ENCODE measurements at regions not wholly inside any gene's neighbourhood (a gene's known extent, or its start where the extent isn't known, plus 50 kb on each side); places are given as distances from the start of the nearest gene placed in this dataset.

DNA sequence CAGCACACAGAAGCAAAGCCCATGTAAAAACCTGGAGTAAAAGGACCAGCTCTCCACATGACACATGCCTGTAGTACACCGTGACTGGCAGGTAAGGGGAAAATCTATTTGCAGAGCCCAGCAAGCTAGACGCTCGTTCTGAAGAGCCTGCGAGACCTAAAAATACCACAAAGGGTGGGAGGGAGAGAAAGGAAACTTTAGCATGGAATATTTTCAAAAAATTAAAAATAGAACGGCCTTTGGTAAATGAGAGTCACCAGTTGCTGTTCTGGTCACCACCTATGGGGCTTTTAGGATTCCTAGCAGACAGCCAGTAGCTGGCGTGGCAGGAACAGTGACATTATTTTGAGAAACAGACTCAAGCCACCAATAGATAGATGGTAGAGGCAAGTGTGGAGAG lies 115.5 kb downstream of the MID1IP1 start:
- TF ChIP-seq, protein P1, sequence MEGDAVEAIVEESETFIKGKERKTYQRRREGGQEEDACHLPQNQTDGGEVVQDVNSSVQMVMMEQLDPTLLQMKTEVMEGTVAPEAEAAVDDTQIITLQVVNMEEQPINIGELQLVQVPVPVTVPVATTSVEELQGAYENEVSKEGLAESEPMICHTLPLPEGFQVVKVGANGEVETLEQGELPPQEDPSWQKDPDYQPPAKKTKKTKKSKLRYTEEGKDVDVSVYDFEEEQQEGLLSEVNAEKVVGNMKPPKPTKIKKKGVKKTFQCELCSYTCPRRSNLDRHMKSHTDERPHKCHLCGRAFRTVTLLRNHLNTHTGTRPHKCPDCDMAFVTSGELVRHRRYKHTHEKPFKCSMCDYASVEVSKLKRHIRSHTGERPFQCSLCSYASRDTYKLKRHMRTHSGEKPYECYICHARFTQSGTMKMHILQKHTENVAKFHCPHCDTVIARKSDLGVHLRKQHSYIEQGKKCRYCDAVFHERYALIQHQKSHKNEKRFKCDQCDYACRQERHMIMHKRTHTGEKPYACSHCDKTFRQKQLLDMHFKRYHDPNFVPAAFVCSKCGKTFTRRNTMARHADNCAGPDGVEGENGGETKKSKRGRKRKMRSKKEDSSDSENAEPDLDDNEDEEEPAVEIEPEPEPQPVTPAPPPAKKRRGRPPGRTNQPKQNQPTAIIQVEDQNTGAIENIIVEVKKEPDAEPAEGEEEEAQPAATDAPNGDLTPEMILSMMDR (IDR thresholded peaks at IDR 0.05) = no peak
- no peaks in the 10 kb centered on the region for H3K9me3 ChIP-seq
- ATAC-seq (no peak), DNase-seq (no peak)
- intact Hi-C loops (cut with DNase I) = no loop called here
- no peaks in the 10 kb centered on the region for H3K36me3 ChIP-seq
- H3K4me3 ChIP-seq = no peak overlapping the region
- no peak overlapping the region for H3K27ac ChIP-seq
- no peaks in the 10 kb centered on the region for H3K4me1 ChIP-seq
- no peaks in the 10 kb centered on the region for H3K27me3 ChIP-seq (ENCODE audit: low read depth)

DNA sequence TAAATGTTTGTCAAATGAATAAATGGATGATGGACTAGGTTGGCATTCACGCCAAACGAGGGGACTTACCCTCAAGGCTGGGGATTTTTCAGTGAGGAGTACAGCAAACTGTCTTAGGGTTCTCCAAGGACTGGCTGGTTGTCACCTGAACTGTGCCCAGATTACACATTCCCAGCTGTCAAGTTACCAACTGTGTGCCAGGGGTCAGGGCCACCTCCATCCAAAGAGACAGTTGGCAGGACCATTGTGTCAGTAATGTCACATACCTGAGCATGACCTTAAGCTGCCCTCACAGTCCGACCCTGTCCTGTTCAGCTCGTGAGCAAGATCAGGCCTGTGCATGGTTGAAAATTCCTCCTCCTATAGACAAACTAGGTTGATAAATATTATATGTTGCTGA lies 116.7 kb downstream of the MID1IP1 start:
- DNase-seq (no peak), ATAC-seq (no peak)
- Histone ChIP-seq H3K36me3 (no peaks in the 10 kb centered on the region), H3K27ac (no peak overlapping the region), H3K9me3 (no peaks in the 10 kb centered on the region), H3K27me3 (ENCODE audit: low read depth) (no peaks in the 10 kb centered on the region), H3K4me1 (no peaks in the 10 kb centered on the region), H3K4me3 (no peak overlapping the region)
- TF ChIP-seq, protein P1 (IDR thresholded peaks at IDR 0.05) = no peak
- intact Hi-C loops (cut with DNase I) = no loop called here

DNA sequence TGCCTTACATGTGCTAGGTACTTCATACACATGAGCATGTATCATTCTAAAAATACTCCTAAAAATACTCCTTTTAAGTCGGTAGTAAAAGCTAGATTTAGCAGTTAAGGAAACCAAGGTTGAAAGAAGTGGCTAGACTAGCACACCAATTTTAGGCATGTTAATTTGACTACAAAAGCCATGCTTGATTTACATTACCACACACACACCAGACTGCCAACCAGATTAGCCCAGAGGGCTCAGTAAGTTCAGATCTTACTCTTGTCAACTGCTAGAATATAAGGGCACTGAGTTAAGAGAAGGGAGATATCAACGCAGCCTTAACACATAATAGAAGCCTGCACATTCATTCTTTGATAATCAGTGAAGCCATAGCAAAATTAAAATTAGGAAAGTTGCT lies 117.9 kb downstream of the MID1IP1 start:
- no peak overlapping the region for H3K4me3 ChIP-seq
- no peak for ATAC-seq
- intact Hi-C loops (cut with DNase I) = no loop called here
- no peaks in the 10 kb centered on the region for H3K4me1 ChIP-seq
- TF ChIP-seq, protein P1 (IDR thresholded peaks at IDR 0.05) = no peak
- no peak overlapping the region for H3K27ac ChIP-seq
- no peak for DNase-seq
- H3K9me3 ChIP-seq = no peaks in the 10 kb centered on the region
- H3K27me3 ChIP-seq (ENCODE audit: low read depth) = no peaks in the 10 kb centered on the region
- no peaks in the 10 kb centered on the region for H3K36me3 ChIP-seq

DNA sequence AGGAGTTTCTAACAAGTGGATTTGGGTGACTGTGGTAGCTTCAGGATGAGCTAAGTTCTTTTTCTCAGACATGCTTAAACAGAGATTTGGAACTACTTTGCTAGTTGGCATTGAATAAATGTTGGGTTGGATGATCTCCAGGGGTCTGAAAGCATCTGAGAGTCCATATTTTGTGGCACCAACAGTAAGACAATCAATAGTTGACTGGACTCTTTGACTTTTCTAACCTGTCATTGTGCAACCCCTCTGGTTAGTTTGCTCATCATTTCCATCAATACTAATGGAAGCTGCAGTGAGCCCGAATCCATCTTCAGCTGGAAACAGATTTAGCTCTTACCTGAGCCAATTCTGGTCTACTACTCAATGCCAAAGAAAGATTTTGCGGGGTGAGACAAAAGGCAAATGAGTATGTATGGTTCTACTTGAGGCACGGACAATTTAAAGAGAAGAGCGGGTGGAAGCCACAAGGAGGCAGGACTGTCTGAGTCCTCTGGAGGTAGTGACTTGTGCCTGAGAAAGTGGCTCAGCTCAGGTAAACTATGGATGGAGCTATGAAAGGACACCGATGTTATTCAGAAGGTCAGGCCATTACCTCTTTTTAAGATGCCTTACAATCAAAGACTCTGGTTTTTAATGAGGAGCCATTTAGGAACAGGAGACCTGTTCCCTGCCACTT lies 118.7 kb downstream of the MID1IP1 start:
- H3K36me3 ChIP-seq = no peaks in the 10 kb centered on the region

DNA sequence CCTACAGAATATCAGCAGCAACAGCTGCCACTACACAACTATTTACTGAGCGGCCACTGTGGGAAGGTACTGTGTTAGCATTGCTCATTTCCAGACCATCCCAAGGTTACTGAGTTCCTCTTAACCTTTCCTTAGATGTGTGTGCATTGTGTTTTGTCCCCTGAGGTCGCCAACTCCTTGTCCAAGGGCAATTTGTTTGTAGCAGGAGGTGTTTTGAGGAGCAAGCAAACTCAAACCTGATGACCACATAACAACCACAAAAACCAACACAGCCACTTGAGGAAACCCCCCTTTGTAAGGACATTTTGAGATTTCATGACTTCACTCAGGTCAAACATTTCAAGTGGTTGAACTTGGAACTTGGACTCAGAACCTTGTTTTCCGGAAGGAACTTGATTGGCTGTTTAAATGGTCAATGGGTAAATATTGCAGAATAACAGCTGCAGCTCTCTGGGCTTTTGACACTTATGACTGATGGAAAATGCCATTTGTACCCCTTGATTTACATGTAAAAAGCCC lies 122.3 kb downstream of the MID1IP1 start:
- Histone ChIP-seq H3K27ac (no peak overlapping the region), H3K9me3 (no peaks in the 10 kb centered on the region), H3K4me1 (no peaks in the 10 kb centered on the region), H3K27me3 (ENCODE audit: low read depth) (no peaks in the 10 kb centered on the region), H3K4me3 (no peak overlapping the region), H3K36me3 (no peaks in the 10 kb centered on the region)
- TF ChIP-seq, protein P1 (IDR thresholded peaks at IDR 0.05) = no peak
- intact Hi-C loops (cut with DNase I) = no loop called here
- ATAC-seq (peak; percentile 85 to 87), DNase-seq (no peak)

More for the DNA sequence above, 118.7 kb downstream of the MID1IP1 start:
- TF ChIP-seq, protein P1 (IDR thresholded peaks at IDR 0.05) = no peak
- intact Hi-C loops (cut with DNase I) = no loop called here
- H3K27me3 ChIP-seq (ENCODE audit: low read depth) = no peaks in the 10 kb centered on the region
- ATAC-seq = no peak
- H3K27ac ChIP-seq = no peak overlapping the region
- no peaks in the 10 kb centered on the region for H3K9me3 ChIP-seq
- no peak for DNase-seq
- H3K4me1 ChIP-seq = no peaks in the 10 kb centered on the region
- H3K4me3 ChIP-seq = no peak overlapping the region

Measured in lower lobe of right lung (tissue), 2 donors.